ENCODE measurements at regions not wholly inside any gene's neighbourhood (a gene's known extent, or its start where the extent isn't known, plus 50 kb on each side); places are given as distances from the start of the nearest gene placed in this dataset.
A peak's percentile ranks its signal among the peaks of the same experiment; 100 is the strongest.

DNA sequence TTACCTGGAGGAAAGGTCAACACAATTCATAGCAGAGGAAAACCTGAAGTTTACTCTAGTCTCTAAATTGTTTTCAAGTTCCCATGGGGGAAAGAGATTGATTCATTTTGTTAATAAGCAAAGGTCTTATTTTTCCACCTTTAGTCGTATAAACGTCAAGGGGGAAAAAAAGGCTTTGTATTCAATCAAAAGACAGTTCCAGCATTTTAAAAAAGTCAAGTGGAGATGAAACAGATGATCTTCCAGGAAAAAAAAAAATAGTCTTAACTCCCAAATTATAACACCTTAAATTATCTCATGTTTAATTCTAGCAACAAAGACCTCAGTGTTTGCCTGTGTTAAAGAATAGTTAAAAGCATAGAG is 140.5 kb downstream of the TOMM20 start:
- DNase-seq: no peak

DNA sequence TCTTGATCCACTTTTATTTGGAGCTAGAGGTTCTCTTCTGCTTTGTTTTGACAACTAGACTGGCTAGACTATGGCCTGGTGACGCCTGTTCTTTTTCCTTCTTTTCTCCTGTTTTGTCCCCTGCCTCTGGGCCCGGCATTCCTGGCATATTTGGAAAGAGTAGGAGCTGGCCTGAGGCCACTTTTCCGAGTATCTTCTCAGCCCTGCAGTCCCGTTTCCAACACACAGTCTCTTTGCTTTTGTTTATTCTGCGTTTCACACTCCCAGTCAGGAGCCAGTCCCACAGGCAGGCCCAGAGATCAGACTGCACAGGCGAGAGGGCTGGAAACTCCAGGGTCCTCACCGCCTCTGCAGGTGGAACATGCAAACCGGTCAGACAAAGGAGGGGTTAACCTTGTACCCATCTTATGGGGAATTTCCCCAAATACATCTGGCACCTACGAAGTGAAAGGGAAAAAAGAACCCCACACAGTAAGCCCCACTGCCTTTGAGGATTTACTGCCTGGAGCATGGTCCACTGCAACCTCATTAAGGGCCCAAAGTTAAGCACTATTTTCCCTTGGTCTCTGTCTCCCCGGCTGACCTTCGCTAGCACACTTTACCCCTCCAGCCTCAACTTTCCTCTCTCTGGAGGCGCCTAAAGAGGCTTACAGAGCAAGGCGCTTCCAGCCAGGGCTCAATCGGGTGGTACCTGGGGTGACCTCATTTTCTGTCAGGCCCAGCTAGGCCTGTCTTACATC is 141.1 kb downstream of the TOMM20 start:
- no peak for DNase-seq

DNA sequence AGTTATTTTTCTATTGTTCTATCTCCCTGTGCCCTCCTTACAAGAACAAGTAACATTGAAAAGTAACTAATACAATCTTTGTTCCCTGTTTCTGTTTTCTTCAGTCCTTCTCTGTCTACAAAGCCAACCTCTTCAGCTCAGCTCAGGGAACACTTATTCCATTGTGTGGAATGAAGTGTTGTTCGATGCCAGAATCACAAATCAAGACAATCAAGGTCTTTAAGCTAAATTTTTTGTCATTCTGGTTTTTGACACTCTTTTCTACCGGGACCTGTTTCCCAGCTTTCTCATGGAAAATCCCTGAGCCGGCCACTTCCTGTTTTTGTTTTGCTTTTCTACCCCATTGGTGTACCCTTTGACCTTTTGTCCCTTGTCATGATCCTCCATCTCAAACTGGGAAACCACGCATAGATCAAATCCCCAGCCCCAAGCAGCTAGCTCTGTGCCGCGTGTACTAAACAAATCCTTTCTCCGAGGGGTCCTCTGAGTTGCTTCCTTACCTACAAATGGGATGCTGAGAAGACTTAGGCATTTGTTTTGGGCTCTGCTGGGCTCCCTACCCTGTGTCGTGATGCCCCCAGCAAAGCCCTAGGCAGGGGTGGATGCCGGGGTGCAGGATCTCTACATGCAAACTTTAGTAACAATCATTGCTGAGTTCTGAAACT is 141.8 kb downstream of the TOMM20 start:
- no peak for DNase-seq

DNA sequence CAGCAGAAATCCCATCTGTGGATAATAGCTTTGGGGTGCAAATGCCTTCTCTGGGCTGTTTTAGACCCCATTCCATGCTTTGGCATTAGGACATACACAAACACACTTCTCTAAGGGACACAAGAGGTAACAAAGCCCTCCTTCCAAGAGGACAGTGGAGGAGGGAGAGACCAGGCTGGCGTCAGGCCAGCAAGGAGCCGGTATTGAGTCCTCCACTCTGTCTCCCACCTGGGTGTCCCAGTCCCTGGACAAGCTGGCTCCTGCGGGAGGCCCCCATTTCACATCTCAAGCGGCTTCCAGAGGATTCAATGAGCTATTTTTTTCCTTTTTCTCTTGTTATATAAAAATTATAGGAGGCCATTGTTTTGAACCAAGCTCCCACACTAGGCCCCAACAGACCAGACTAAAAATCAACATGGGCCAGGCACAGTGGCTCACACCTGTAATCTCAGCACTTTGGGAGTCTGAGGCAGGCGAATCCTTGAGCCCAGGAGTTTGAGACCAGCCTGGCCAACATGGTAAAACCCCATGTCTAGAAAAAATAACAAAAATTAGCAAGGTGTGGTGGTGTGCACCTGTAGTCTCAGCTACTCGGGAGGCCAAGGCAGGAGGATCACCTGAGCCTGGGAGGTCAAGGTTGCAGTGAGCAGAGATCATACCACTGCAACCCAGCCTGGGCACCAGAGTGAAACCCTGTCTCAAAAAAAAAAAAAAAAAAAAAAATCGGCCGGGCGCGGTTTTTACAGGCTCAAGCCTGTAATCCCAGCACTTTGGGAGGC is 142.9 kb downstream of the TOMM20 start:
- no peak for DNase-seq

DNA sequence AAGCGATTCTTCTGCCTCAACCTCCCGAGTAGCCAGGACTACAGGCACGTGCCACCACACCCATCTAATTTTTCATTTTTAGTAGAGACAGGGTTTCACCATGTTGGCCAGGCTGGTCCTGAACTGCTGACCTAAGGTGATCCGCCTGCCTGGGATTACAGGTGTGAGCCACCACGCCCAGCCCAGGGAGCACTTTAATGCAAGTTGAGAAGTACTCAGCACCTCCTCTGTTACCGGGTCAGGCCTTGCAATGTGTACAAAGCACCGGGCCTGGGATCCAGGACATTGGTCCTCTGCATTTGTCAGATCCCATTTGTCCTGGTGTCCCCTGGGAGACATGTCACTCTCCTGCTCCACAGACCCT is 143.6 kb downstream of the TOMM20 start:
- no peak for DNase-seq

DNA sequence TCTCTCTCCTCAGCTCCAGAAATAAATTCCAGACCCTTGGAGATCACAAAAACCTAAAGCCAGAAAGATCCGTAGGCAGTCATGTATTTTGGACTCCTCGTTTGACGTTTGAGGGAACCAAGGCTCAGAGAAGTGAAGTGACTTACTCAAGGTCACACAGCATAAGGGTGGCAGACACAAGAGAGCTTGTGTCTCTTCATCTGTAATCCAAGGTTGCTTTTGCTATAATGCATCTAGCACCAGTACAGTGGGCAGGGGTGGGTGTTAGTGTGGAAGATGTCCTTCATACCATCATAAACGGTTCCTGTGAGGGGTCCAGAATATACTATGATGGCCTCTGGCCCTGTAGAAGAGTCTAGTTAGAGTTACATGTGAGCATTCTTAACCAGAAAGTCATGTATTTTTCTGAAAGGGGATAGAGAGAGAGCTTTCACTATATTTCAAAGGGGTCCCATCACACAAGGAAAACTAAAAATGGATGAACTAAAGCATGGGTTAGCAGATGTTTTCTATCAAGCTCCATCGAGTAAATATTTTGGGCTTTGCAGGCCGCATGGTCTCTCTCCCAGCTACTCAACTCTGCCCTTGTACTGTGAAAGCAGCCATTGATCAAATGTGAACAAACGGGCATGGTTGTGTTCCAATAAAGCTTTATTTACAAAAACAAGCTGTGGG is 144.9 kb downstream of the TOMM20 start:
- DNase-seq: no peak

DNA sequence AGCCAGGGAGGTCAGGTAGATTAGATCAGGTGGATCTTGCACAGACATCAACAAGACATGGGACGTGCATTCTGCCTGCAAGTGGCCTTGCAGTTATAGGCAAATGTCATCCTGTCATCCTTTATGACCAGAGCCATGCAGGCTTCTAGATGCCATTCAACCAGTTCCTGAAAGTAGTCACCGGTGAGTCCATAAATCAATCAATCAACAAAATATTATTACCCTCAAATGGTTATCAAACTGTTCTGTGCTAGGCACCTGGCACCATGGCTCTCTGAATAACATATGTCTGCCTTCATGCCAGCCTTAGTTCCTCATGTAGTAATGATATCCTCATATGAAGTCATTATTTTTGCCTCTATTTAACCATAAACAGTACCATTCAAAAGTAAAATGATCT is 146.9 kb downstream of the TOMM20 start:
- no peak for DNase-seq

DNA sequence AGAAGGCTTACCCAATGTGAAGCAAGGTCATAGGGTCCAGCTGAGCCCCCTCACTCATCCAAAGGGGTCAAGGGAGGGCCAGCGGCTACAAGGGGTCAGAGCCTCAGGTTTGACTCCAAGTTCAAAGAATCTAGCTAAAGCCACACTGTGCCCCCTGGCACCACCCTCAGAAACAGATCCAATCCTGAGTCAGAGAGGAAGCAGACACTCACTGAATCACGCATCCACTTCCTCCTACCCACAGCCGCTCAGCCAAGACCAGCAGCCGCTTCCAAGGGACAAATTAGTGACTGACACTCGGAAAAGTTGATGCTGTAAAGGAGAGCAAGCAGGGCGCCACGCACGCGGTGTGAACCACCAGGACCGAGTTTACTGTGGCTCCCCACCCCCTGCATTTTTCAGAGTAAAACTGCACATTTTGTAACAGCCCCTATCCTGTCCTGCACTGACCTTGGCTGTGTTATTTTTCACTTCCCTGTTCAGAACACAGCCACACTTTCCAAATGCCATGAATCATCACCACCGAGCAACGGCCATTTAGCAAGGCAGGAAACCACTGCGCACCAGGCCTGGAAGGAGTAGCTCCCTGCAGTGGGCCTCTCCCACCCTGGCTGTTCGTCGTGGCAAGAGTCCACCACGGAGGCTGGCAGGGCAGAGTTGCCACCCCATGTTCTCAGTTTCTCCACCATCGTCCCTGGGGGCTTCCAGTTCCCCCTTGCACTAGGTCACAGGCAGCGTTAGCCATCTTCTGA is 147.8 kb downstream of the TOMM20 start:
- DNase-seq: no peak

DNA sequence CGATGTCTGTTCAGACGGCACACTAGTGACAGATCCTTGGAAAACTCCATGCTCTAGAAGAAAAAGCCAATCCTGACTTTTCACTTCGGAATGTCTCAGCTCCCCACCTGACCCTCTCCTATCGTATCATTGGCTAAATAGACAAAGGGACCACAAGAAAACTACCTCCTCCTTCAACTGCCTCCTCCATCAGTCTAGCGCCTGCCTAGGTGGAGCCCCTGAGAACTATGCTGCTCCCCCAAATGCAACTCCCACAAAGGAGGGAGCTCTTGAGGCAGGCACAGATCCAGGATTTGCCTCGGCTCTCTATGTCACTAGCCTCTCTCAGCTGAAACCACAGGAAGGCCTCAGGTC is 148.4 kb downstream of the TOMM20 start:
- no peak for DNase-seq

- DNase-seq: no peak
These were observed 149.0 kb downstream of the TOMM20 start for GRCh38 chr1:234979296-234980279.

GRCh38 chr1:234978397-234979295 is 150.0 kb downstream of the TOMM20 start:
- peak; percentile 34 for DNase-seq

DNA sequence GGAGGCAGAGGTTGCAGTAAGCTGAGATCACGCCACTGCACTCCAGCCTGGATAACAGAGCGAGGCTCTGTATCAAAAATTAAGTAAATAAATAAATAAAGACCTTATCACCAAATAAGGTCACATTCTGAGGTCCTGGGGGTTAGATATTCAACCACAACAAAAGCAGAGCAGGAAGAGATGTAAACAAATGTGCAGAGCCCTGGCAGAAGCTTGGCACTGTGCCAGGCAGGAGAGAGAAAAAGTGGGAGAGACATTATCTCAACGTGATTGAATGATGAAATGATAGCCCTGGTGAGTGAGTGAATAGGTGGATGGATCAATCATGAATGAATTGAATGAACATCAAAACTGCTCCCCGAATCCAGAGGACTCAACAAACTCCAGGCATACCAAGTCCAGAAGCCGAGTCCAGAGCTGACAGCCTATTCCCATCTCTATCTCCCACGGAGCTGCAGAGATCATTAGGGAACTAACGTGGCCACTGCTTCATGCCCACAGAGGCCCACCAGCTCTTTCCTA is 150.7 kb downstream of the TOMM20 start:
- no peak for DNase-seq

DNA sequence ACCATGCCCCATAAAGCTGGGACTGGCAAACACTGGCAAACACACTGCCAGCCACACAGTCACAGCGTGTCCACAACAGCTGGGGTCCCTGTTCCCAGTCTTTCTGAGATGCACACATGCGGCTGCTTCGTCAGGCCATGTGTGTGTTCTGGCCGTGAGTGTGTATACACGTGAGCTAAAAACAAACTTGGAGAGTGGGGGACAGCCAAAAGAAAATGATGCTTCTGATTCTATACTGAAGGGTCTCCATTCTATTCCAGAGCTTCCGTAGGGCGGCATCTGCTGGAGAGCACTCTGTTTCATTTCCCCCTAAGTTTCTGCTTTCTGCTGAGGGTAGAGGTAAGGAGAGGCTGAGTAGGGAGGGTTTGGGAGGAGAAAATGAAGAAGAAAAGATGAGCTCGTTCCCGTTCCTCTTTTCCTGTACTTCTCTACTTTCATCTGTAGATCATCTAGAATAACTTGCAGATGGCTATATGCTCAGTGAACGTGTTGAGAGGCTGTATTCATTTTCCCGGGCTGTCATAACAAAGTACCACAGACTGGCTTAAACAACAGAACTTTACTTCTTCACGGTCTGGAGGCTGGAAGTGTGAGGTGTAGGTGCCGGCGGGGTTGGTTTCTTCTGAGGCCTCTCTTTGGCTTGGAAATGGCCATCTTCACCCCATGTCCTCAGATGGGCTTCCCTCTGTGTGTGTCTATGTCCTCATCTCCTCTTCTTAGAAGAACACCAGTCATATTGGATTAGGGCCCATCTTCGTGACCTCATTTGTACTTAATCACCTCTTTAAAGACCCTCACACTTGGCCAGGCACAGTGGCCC is 151.6 kb downstream of the TOMM20 start:
- no peak for DNase-seq

GRCh38 chr1:234975941-234976860 is 152.4 kb downstream of the TOMM20 start:
- DNase-seq: no peak

DNA sequence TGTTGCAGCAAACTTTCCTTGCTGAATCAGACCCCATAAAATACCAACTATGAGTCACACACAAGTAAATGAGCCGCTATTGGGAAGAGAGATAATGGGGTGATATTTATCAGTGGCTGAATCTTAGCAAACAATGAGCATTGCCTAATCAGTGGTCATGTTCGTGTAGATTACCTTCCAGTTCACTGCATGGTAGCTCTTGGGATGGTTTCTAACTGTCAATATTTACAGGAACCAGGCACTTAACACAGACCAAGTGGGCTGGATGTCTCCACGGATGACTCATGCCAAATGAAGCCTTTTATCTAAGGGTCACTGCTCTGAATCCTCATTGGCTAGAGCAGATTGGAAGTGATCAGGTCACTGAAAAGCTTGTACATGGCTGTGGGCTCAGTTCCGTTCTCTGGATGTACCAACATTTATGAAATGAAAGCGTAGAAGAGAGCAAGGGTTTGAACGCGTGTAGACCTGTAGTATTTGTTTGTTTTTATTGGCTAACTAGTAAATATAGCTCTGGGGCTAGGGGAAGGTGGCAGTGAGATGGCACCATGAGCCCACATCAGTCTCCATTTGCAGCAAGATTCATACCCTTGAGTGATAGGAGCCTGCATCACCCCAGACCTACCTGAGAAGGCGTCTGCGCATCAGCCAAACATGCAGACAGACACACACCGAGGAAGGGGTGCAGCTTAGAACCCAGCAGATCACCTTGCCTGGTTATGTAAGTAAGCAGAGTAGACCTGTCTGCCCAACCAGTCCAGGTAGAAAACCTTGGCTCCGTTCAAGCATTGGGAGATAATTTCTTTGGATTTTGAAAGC is 153.3 kb downstream of the TOMM20 start:
- DNase-seq: no peak

- no peak for DNase-seq
These were observed 155.0 kb downstream of the TOMM20 start for GRCh38 chr1:234973426-234974250.
